ENCODE measurements at regions not wholly inside any gene's neighbourhood (a gene's known extent, or its start where the extent isn't known, plus 50 kb on each side); places are given as distances from the start of the nearest gene placed in this dataset.

DNA sequence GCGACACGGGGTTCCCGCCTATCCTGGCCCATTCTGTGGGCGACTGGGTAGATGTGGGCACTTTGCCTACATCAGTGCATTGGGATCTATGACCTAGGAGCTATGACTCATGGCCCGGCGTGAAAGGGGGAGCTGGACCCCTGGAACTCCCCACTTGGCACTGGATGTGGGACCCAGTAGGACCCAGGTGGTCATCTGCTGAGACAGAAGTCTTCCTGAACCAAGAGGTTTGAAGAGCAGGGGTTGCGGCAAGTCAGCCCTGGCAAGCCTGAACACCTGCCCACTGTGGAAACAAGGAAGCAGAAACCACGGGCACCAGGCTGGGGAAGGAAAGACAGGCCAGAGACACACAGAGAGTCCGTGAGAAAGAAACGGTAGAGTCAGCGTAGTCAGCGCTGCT lies 656.7 kb downstream of the AJAP1 start:
- Histone ChIP-seq H3K27ac (ENCODE audit: low read depth, low read length) (no peak overlapping the region), H3K36me3 (ENCODE audit: control insufficient read depth, low read length) (no peaks in the 10 kb centered on the region), H3K4me1 (ENCODE audit: control insufficient read depth, low read length) (no peaks in the 10 kb centered on the region), H4K20me1 (ENCODE audit: control insufficient read depth, insufficient read depth, low read depth, low read length) (no peaks in the 10 kb centered on the region), H3F3A (ENCODE audit: control insufficient read depth, insufficient read depth) (no peaks in the 10 kb centered on the region), H3K9me2 (replicated peaks; ENCODE audit: control insufficient read depth, low read length) (no peaks in the 10 kb centered on the region), H3K4me2 (ENCODE audit: low read length) (no peak overlapping the region), H3K79me2 (ENCODE audit: control insufficient read depth, low read length) (no peaks in the 10 kb centered on the region), H3K9me3 (ENCODE audit: control insufficient read depth, insufficient read depth, low read length) (no peaks in the 10 kb centered on the region), H3K4me3 (ENCODE audit: low read length) (no peak overlapping the region), H3K27me3 (ENCODE audit: control insufficient read depth, low read length) (no peaks in the 10 kb centered on the region)
- no peak for TF ChIP-seq EZH2phosphoT487 (IDR thresholded peaks at IDR 0.05; ENCODE audit: borderline replicate concordance, low read length)
- TF ChIP-seq, protein P1, sequence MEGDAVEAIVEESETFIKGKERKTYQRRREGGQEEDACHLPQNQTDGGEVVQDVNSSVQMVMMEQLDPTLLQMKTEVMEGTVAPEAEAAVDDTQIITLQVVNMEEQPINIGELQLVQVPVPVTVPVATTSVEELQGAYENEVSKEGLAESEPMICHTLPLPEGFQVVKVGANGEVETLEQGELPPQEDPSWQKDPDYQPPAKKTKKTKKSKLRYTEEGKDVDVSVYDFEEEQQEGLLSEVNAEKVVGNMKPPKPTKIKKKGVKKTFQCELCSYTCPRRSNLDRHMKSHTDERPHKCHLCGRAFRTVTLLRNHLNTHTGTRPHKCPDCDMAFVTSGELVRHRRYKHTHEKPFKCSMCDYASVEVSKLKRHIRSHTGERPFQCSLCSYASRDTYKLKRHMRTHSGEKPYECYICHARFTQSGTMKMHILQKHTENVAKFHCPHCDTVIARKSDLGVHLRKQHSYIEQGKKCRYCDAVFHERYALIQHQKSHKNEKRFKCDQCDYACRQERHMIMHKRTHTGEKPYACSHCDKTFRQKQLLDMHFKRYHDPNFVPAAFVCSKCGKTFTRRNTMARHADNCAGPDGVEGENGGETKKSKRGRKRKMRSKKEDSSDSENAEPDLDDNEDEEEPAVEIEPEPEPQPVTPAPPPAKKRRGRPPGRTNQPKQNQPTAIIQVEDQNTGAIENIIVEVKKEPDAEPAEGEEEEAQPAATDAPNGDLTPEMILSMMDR (IDR thresholded peaks at IDR 0.05; ENCODE audit: low read depth, low read length, poor library complexity, severe bottlenecking): no peak

DNA sequence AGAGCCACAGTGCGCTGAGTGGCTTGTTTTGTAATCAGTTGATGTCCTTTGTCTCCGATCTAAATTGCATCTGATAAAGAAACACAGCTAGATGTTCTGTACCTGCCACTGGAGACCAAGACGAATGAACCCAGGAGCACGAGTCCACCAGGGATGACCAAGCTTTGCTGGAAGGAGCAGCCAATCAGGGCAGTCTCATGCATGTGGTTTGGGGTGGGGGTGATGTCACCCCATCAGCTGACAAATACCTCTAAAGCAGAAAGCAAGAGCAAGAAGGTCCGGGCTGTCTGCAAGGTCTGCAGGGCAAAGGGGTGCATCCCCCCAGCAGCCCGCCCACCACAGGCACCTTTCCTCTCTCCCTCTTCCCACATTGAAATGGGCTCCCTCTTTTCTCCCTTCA lies 653.8 kb downstream of the AJAP1 start:
- no peak overlapping the region for H3K27ac ChIP-seq (ENCODE audit: low read depth, low read length)
- H3K4me1 ChIP-seq (ENCODE audit: control insufficient read depth, low read length): no peaks in the 10 kb centered on the region
- H4K20me1 ChIP-seq (ENCODE audit: control insufficient read depth, insufficient read depth, low read depth, low read length): no peaks in the 10 kb centered on the region
- no peak overlapping the region for H3K4me2 ChIP-seq (ENCODE audit: low read length)
- TF ChIP-seq EZH2phosphoT487 (IDR thresholded peaks at IDR 0.05; ENCODE audit: borderline replicate concordance, low read length): no peak
- TF ChIP-seq, protein P1 (IDR thresholded peaks at IDR 0.05; ENCODE audit: low read depth, low read length, poor library complexity, severe bottlenecking): no peak
- no peaks in the 10 kb centered on the region for H3K36me3 ChIP-seq (ENCODE audit: control insufficient read depth, low read length)
- H3K79me2 ChIP-seq (ENCODE audit: control insufficient read depth, low read length): no peaks in the 10 kb centered on the region
- H3K9me2 ChIP-seq (replicated peaks; ENCODE audit: control insufficient read depth, low read length): no peaks in the 10 kb centered on the region
- H3K4me3 ChIP-seq (ENCODE audit: low read length): no peak overlapping the region
- H3K27me3 ChIP-seq (ENCODE audit: control insufficient read depth, low read length): no peaks in the 10 kb centered on the region
- no peaks in the 10 kb centered on the region for H3F3A ChIP-seq (ENCODE audit: control insufficient read depth, insufficient read depth)
- no peaks in the 10 kb centered on the region for H3K9me3 ChIP-seq (ENCODE audit: control insufficient read depth, insufficient read depth, low read length)

DNA sequence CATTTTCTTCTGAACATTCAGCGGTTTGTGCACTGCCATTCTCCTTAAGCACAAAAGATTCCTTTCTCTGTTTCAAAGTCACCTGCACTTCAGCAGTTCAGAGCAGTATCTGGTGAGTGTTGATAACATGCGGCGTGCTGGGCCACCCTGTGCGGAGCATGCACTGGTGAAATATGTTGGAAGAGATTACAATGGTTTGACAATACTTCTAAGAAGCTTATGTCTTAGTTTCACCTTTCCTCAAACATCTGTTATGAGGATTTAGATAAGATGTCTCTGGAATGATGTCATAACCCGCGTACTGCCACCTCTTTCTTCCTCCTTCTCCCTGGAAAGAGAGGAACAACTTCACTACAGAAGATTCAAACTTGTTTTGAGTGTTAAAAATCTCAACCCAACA lies 650.3 kb downstream of the AJAP1 start:
- H4K20me1 ChIP-seq (ENCODE audit: control insufficient read depth, insufficient read depth, low read depth, low read length): no peaks in the 10 kb centered on the region
- no peaks in the 10 kb centered on the region for H3K27me3 ChIP-seq (ENCODE audit: control insufficient read depth, low read length)
- no peak overlapping the region for H3K27ac ChIP-seq (ENCODE audit: low read depth, low read length)
- no peak overlapping the region for H3K4me3 ChIP-seq (ENCODE audit: low read length)
- no peaks in the 10 kb centered on the region for H3K4me1 ChIP-seq (ENCODE audit: control insufficient read depth, low read length)
- H3F3A ChIP-seq (ENCODE audit: control insufficient read depth, insufficient read depth): no peaks in the 10 kb centered on the region
- H3K79me2 ChIP-seq (ENCODE audit: control insufficient read depth, low read length): no peaks in the 10 kb centered on the region
- H3K9me3 ChIP-seq (ENCODE audit: control insufficient read depth, insufficient read depth, low read length): no peaks in the 10 kb centered on the region
- TF ChIP-seq, protein P1 (IDR thresholded peaks at IDR 0.05; ENCODE audit: low read depth, low read length, poor library complexity, severe bottlenecking): no peak
- no peak for TF ChIP-seq EZH2phosphoT487 (IDR thresholded peaks at IDR 0.05; ENCODE audit: borderline replicate concordance, low read length)
- H3K9me2 ChIP-seq (replicated peaks; ENCODE audit: control insufficient read depth, low read length): no peaks in the 10 kb centered on the region
- H3K4me2 ChIP-seq (ENCODE audit: low read length): no peak overlapping the region
- H3K36me3 ChIP-seq (ENCODE audit: control insufficient read depth, low read length): no peaks in the 10 kb centered on the region

DNA sequence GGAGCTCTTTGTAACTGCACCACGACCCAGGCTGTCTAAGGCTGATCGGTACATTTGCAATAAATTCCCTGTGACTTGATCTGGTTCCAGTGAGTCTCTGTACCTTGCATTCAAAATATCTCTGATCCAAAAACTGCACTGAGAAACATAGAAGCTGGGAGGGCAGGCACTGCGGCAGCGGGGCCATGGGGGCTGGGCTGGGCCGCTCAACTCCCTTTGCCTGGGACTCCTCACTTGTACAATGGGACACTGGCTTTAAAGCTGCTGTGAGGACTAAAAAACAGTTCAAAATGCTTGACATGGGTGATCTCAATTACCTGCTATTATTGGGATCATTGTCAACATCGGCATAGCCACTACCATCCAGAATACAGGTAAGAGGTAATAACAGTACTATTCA lies 644.0 kb downstream of the AJAP1 start:
- Histone ChIP-seq H4K20me1 (ENCODE audit: control insufficient read depth, insufficient read depth, low read depth, low read length) (no peaks in the 10 kb centered on the region), H3K9me3 (ENCODE audit: control insufficient read depth, insufficient read depth, low read length) (no peaks in the 10 kb centered on the region), H3K4me2 (ENCODE audit: low read length) (no peak overlapping the region), H3K4me1 (ENCODE audit: control insufficient read depth, low read length) (no peaks in the 10 kb centered on the region), H3F3A (ENCODE audit: control insufficient read depth, insufficient read depth) (no peaks in the 10 kb centered on the region), H3K36me3 (ENCODE audit: control insufficient read depth, low read length) (no peaks in the 10 kb centered on the region), H3K79me2 (ENCODE audit: control insufficient read depth, low read length) (no peaks in the 10 kb centered on the region), H3K9me2 (replicated peaks; ENCODE audit: control insufficient read depth, low read length) (no peaks in the 10 kb centered on the region), H3K27me3 (ENCODE audit: control insufficient read depth, low read length) (no peaks in the 10 kb centered on the region), H3K27ac (ENCODE audit: low read depth, low read length) (no peak overlapping the region), H3K4me3 (ENCODE audit: low read length) (no peak overlapping the region)
- TF ChIP-seq, protein P1 (IDR thresholded peaks at IDR 0.05; ENCODE audit: low read depth, low read length, poor library complexity, severe bottlenecking): no peak
- TF ChIP-seq EZH2phosphoT487 (IDR thresholded peaks at IDR 0.05; ENCODE audit: borderline replicate concordance, low read length): no peak

Data from DOHH2 (cell line).